ENCODE measurements at regions not wholly inside any gene's neighbourhood (a gene's known extent, or its start where the extent isn't known, plus 50 kb on each side); places are given as distances from the start of the nearest gene placed in this dataset.
"Not testable (repeated sequence)": the region's sequence is repeated elsewhere in the genome, so short reads cannot be mapped to it uniquely, and the experiment has no call there.

DNA sequence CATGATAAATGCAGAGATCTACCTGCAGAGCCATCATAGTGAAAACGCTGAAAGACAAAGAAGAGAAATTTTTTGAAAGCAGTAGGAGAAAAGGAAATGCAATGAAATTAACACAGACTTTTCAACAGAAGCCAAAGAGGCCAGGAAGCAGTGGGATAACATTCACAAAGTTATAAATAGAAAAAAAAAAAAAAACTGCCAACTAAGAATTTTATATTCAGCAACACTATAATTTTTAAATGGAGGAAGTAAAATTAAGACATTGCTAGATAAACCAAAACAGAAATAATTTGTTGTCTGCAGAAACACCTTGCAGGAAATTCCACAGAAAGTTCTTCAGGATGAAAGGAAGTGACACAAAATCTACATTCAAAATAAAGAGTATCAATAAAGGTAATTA is 591.5 kb upstream of the ID4 start:
- peaks cover 16% of the 10 kb centered on the region for H3K36me3 Mint-ChIP-seq
- H3K27ac Mint-ChIP-seq: no peak overlapping the region
- H3K9me3 Mint-ChIP-seq: peaks cover 34% of the 10 kb centered on the region
- ATAC-seq: no peak
- no peaks in the 10 kb centered on the region for H3K4me1 Mint-ChIP-seq (ENCODE audit: low read depth in 2 of 2)
- DNase-seq (ENCODE audit: low spot score): no peak
- no peak overlapping the region for H3K4me3 Mint-ChIP-seq
- H3K27me3 Mint-ChIP-seq: no peaks in the 10 kb centered on the region

DNA sequence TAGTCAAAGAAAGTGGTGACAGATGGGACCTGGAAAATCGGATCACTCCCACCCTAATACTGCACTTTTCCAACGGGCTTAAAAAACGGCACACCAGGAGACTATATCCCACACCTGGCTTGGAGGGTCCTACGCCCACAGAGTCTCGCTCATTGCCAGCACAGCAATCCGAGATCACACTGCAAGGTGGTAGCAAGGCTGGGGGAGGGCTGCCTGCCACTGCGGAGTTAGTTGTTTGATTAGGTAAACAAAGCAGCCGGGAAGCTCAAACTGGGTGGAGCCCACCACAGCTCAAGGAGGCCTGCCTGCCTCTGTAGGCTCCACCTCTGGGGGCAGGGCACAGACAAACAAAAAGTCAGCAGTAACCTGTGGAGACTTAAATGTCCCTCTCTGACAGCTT is 590.0 kb upstream of the ID4 start:
- H3K9me3 Mint-ChIP-seq: peaks cover 25% of the 10 kb centered on the region
- not testable (repeated sequence) for H3K27ac Mint-ChIP-seq; ATAC-seq; DNase-seq (ENCODE audit: low spot score); H3K4me3 Mint-ChIP-seq; H3K4me1 Mint-ChIP-seq (ENCODE audit: low read depth in 2 of 2); H3K27me3 Mint-ChIP-seq
- H3K36me3 Mint-ChIP-seq: peaks cover 16% of the 10 kb centered on the region

DNA sequence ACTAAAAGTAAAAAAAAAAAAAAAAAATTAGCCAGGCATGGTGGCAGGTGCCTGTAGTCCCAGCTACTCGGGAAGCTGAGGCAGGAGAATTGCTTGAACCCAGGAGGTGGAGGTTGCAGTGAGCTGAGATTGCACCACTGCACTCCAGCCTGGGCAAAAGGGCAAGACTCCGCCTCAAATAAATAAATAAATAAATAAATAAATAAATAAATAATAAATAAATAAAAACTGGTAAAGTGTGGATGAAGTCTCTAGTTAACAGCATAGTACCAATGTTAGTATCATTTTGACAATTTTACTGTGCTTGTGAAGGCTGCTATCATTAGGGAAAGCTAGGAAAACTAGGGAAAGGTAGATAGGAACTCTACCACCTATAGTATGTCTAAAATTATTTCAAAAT is 581.0 kb upstream of the ID4 start:
- not testable (repeated sequence) for H3K9me3 Mint-ChIP-seq; H3K27ac Mint-ChIP-seq; H3K4me1 Mint-ChIP-seq (ENCODE audit: low read depth in 2 of 2); H3K36me3 Mint-ChIP-seq; H3K27me3 Mint-ChIP-seq; DNase-seq (ENCODE audit: low spot score); H3K4me3 Mint-ChIP-seq; ATAC-seq

DNA sequence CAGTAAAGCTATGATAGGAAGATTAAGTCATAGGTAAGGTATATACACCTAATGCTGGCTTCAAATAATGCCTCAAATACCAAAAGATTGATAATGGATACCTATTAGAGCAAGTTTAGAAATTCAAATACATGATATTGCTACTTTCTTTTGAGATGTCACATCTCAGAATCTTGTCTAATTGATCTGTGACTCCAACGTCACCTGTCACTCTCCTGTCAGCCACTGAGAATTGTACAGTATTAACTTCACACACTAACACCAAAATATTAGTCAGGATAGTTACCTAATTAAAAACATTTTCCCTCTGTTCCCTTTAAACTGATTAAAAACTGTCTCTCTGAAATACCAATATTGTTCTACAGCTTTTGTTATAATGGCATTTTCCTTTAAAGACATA is 575.5 kb upstream of the ID4 start:
- Mint-ChIP-seq H3K27me3 (no peaks in the 10 kb centered on the region), H3K27ac (no peak overlapping the region), H3K4me1 (ENCODE audit: low read depth in 2 of 2) (no peaks in the 10 kb centered on the region), H3K36me3 (no peaks in the 10 kb centered on the region), H3K9me3 (peaks cover 12% of the 10 kb centered on the region), H3K4me3 (no peak overlapping the region)
- DNase-seq (ENCODE audit: low spot score) (no peak), ATAC-seq (no peak)

DNA sequence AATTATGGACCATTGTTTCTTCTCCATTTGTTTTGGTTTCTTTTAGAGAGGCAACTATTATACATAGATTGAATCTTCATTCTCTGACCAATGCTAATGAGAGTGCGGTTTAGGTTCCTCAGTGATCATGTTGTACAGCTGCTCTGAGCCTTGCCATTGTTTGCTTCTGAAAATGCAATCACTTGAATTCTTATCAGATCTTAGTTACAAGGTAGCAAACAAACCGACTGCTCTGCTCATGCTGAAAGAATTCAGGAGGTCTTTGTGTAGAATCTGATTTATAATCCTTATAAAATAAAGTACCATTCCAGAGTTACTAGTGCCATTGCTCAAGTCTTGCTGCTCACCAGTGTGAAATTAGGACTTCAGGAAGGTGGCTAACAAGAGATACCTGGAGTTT is 569.1 kb upstream of the ID4 start:
- no peaks in the 10 kb centered on the region for H3K27me3 Mint-ChIP-seq
- peaks cover 6% of the 10 kb centered on the region for H3K36me3 Mint-ChIP-seq
- no peaks in the 10 kb centered on the region for H3K4me1 Mint-ChIP-seq (ENCODE audit: low read depth in 2 of 2)
- no peak overlapping the region for H3K4me3 Mint-ChIP-seq
- no peak for ATAC-seq
- peaks cover 15% of the 10 kb centered on the region for H3K9me3 Mint-ChIP-seq
- no peak for DNase-seq (ENCODE audit: low spot score)
- H3K27ac Mint-ChIP-seq: no peak overlapping the region

DNA sequence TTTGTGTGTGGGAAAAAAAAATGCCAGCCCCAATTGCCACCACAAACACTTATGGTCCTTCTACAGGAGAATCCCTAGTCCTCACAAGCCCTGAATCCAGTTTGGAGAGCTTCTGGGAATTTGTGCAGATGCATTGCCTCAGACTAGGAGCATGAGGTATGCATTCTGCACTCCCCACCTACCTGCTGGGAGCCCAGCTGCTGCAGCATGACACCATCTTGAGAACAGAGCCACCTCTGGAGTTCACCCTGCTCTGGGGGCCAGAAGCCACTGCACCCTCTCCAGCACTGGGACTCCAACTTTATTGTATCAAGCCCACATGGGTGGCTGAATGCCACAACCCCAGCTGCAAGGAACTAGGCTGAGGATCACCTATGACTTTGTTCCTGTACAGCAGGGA is 568.5 kb upstream of the ID4 start:
- DNase-seq (ENCODE audit: low spot score) (no peak), ATAC-seq (no peak)
- Mint-ChIP-seq H3K27ac (no peak overlapping the region), H3K9me3 (peaks cover 15% of the 10 kb centered on the region), H3K36me3 (peaks cover 6% of the 10 kb centered on the region), H3K27me3 (no peaks in the 10 kb centered on the region), H3K4me1 (ENCODE audit: low read depth in 2 of 2) (no peaks in the 10 kb centered on the region), H3K4me3 (no peak overlapping the region)

DNA sequence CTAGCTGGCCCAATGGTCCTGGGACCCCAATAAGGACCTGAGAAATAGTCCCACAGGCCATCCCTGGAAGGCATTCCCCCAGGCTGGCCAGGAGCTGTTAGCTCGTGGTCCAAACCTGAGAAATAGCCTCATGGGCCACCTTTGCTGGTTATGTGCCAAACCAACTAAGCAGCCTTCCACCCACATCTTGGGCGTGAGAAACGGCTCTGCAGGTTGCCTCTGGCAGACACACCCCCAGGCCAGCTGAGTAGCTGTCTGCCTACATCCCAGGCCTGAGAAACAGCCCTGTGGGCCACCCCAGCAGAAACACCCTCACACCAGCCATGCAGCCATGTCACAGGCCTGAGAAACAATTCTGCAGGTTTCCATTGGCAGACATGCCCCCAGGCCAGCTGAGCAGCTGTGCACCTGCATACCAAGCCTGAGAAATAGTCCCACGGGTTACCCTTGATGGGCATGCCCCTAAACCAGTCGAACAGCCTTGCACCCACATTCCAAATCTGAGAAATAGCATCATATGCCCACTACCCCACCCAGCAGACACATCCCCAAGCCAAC is 567.8 kb upstream of the ID4 start:
- no peak for ATAC-seq
- no peaks in the 10 kb centered on the region for H3K27me3 Mint-ChIP-seq
- no peak for DNase-seq (ENCODE audit: low spot score)
- peaks cover 6% of the 10 kb centered on the region for H3K36me3 Mint-ChIP-seq
- no peak overlapping the region for H3K27ac Mint-ChIP-seq
- no peaks in the 10 kb centered on the region for H3K4me1 Mint-ChIP-seq (ENCODE audit: low read depth in 2 of 2)
- no peak overlapping the region for H3K4me3 Mint-ChIP-seq
- H3K9me3 Mint-ChIP-seq: peaks cover 15% of the 10 kb centered on the region

DNA sequence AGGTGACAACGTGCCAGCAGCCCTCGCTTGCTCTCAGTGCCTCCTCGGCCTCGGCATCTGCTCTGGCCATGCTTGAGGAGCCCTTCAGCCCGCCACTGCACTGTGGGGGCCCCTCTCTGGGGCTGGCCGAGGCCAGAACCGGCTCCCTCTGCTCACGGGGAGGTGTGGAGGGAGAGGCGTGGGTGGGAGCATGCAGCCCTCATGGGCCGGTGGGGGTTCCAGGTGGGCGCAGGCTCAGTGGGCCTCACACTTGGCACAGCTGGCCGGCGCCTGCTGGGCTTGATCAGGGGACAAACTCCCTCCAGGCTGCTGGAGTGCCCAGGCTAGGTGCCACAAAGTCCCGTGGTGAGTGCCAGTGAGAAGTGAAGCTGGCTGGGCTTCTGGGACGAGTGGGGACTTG is 566.6 kb upstream of the ID4 start:
- no peak for DNase-seq (ENCODE audit: low spot score)
- Mint-ChIP-seq H3K27me3 (no peaks in the 10 kb centered on the region), H3K4me1 (ENCODE audit: low read depth in 2 of 2) (no peaks in the 10 kb centered on the region), H3K9me3 (peaks cover 15% of the 10 kb centered on the region), H3K27ac (no peak overlapping the region), H3K4me3 (no peak overlapping the region), H3K36me3 (peaks cover 6% of the 10 kb centered on the region)
- ATAC-seq: no peak

DNA sequence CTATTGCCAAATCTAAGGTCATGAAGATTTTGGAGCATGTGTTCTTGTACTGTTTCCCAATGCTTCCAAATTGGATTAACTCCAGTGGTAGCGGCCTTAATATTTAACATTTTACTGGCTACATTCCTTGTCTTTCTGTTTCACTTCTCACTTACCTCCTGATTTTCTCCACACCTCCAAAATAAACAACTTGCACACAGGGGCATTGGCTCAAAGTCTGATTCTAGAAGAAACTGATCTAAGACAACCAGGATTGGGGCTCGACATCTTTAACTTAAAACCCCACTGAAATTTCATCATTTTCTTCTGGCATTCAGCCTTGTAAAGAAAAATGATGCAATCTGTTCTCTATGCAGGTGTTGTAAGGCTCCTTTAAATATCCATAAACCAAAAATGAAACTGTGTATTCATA is 557.9 kb upstream of the ID4 start:
- no peak overlapping the region for H3K27ac Mint-ChIP-seq
- peaks cover 11% of the 10 kb centered on the region for H3K9me3 Mint-ChIP-seq
- H3K4me3 Mint-ChIP-seq: no peak overlapping the region
- no peaks in the 10 kb centered on the region for H3K27me3 Mint-ChIP-seq
- H3K4me1 Mint-ChIP-seq (ENCODE audit: low read depth in 2 of 2): no peaks in the 10 kb centered on the region
- no peak for ATAC-seq
- no peaks in the 10 kb centered on the region for H3K36me3 Mint-ChIP-seq
- DNase-seq (ENCODE audit: low spot score): no peak

DNA sequence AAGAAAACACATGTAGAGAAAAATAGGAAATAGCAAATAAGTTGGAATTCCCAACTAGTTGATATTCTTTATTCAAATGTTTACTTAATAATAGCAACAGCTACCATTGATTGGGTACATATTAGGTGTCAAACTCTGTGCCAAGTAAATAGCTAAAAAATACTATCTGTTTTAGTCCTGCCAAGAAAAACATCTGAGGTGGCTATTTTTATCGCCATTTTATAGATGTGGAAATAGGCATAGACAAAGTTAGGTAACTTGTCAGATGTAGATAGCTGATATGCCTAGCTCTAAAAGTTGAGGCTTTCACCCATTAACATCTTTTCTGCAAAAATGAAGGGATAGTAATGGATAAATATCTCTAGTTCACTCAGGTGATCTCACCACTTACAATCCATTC is 549.2 kb upstream of the ID4 start:
- DNase-seq (ENCODE audit: low spot score) (no peak), ATAC-seq (no peak)
- no peak overlapping the region for H3K27ac Mint-ChIP-seq
- no peaks in the 10 kb centered on the region for H3K4me1 Mint-ChIP-seq (ENCODE audit: low read depth in 2 of 2)
- H3K9me3 Mint-ChIP-seq: peaks cover 3% of the 10 kb centered on the region
- no peak overlapping the region for H3K4me3 Mint-ChIP-seq
- no peaks in the 10 kb centered on the region for H3K27me3 Mint-ChIP-seq
- no peaks in the 10 kb centered on the region for H3K36me3 Mint-ChIP-seq

DNA sequence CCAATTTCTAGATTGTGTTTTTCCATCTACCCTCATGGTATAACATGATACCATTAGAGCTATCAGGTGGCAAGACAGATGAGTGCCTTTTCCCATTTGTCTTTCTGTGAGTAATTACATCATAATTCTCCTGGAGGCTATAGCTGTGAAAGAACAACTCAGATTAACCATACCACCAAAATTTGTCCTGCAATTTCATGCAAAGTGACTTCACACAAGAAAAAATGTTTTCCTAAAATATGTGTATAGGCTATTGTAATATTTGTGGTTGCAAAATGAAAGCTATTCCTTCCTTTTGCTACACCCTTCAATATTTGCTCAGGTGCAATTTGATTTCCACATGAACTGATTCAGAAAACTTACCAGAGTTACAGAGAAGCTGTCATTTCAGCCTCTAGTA is 547.7 kb upstream of the ID4 start:
- Mint-ChIP-seq H3K27me3 (no peaks in the 10 kb centered on the region), H3K36me3 (no peaks in the 10 kb centered on the region), H3K4me3 (no peak overlapping the region), H3K27ac (no peak overlapping the region), H3K9me3 (peaks cover 3% of the 10 kb centered on the region), H3K4me1 (ENCODE audit: low read depth in 2 of 2) (no peaks in the 10 kb centered on the region)
- no peak for ATAC-seq
- no peak for DNase-seq (ENCODE audit: low spot score)

DNA sequence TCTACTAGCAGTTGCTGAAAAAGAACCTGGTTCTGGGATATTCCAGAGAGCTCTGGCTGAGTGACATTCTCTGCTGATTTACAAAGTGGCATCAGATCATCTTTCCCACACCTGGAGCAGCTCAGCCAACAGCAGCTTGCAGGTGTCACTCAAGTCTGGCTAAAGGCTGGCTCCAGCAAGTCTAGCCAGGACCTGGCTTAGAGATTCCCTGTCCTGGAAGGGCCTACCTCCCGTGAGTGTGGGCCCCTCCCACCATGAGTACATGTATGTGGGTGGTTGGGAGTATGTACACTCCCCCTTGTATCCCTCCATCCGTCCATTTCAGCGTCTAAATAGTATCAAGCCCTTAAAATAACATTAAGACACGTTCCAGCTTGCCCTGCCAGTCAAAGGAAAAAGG is 539.3 kb upstream of the ID4 start:
- ATAC-seq (no peak), DNase-seq (ENCODE audit: low spot score) (no peak)
- H3K4me3 Mint-ChIP-seq: no peak overlapping the region
- no peaks in the 10 kb centered on the region for H3K27me3 Mint-ChIP-seq
- H3K27ac Mint-ChIP-seq: no peak overlapping the region
- peaks cover 6% of the 10 kb centered on the region for H3K9me3 Mint-ChIP-seq
- H3K36me3 Mint-ChIP-seq: no peaks in the 10 kb centered on the region
- no peaks in the 10 kb centered on the region for H3K4me1 Mint-ChIP-seq (ENCODE audit: low read depth in 2 of 2)

DNA sequence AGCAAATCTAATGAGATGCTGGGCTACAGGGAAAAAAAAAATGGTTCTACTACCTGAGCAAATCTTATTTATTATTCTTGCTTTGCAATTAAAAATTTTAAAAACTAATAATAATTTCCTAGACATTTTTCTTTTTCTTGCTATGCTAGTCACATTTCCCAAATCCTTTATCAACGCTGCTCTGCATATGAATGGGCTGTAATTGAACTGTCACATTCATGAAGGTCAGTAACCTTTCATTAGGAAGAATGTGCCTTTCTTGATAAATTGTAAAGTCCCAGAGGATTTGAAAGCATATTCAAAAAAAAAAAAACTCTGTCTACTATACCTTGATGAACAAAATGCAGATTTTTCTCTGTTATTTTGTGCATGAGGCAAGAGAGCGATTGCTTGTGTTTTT is 538.7 kb upstream of the ID4 start:
- Mint-ChIP-seq H3K36me3 (no peaks in the 10 kb centered on the region), H3K4me1 (ENCODE audit: low read depth in 2 of 2) (no peaks in the 10 kb centered on the region), H3K27me3 (no peaks in the 10 kb centered on the region), H3K9me3 (peaks cover 6% of the 10 kb centered on the region), H3K4me3 (no peak overlapping the region), H3K27ac (no peak overlapping the region)
- DNase-seq (ENCODE audit: low spot score) (no peak), ATAC-seq (no peak)

DNA sequence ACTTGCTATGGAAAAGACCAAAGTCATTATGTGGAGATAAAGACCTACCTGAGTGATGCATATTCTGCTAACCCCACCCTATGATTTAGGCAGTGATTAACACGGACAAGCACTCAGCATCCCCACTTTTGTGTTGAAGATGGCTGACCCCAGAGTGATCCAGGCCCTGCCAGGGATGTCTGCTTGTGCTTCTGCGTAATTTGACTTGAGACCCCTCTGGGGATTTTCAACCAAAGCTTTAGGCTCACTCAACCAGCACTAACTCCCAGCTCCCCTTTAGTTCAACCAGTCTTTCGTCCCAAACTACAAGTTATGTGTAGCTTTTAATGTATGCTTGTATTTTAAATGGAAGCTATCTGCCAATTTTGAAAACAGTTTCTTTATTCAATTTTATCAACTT is 538.0 kb upstream of the ID4 start:
- ATAC-seq: no peak
- peaks cover 6% of the 10 kb centered on the region for H3K9me3 Mint-ChIP-seq
- H3K4me3 Mint-ChIP-seq: no peak overlapping the region

DNA sequence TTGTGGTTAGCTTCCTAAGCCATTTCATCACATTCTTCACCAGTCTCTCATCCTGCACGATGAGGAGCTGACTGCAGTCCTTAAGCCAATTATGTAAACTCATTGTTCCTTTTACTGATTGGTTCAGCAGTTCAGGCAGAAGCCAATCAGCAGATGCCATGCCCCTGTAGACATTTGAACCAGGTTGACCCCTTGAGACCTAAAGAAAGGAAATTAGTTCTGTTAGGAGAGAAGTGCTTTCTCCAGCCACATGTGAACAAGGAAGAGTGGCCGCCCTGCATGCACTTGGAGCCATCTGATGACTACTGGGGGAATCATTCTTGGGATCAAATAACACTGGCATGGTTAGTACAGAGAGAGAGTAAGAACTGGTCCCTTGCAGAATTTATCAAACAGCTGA is 535.2 kb upstream of the ID4 start:
- Mint-ChIP-seq H3K27ac (no peak overlapping the region), H3K4me1 (ENCODE audit: low read depth in 2 of 2) (no peaks in the 10 kb centered on the region)
- ATAC-seq: no peak

More for the DNA sequence above, 538.0 kb upstream of the ID4 start:
- Mint-ChIP-seq H3K27ac (no peak overlapping the region), H3K36me3 (no peaks in the 10 kb centered on the region), H3K4me1 (ENCODE audit: low read depth in 2 of 2) (no peaks in the 10 kb centered on the region), H3K27me3 (no peaks in the 10 kb centered on the region)
- no peak for DNase-seq (ENCODE audit: low spot score)

More for the DNA sequence above, 535.2 kb upstream of the ID4 start:
- H3K4me3 Mint-ChIP-seq: no peak overlapping the region
- H3K36me3 Mint-ChIP-seq: no peaks in the 10 kb centered on the region
- H3K27me3 Mint-ChIP-seq: no peaks in the 10 kb centered on the region
- peaks cover 8% of the 10 kb centered on the region for H3K9me3 Mint-ChIP-seq
- DNase-seq (ENCODE audit: low spot score): no peak
